ENCODE measurements at regions not wholly inside any gene's neighbourhood (a gene's known extent, or its start where the extent isn't known, plus 50 kb on each side); places are given as distances from the start of the nearest gene placed in this dataset.
A peak's percentile ranks its signal among the peaks of the same experiment; 100 is the strongest.

DNA sequence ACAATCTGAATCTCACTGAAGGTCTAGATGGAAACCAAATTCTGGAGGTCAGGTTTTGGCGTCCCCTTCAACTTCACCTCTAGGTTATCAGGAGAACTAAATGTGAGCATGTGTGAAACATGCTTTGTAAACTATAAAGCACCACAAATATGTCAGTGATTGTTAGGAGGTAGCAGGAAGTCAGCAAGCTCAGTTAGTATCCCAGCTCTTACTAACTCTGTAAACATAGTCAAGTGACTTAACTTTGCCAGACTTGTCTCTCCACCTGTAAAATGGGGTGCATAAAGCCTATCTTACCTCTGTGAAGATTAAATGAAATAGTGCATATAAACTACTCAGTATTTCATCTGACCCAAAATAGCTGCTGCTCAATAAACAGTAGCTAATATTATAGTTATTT lies 121.5 kb downstream of the INSIG2 start:
- DNase-seq: no peak
- Histone ChIP-seq H3K27me3 (peaks cover 4% of the 10 kb centered on the region), H3K4me3 (no peak overlapping the region), H3K27ac (no peak overlapping the region), H3K9me3 (replicated peaks in 1 of 3) (no peaks in the 10 kb centered on the region), H3K4me1 (replicated peaks in 1 of 2) (no peaks in the 10 kb centered on the region), H3K36me3 (replicated peaks in 1 of 2) (no peaks in the 10 kb centered on the region)
- TF ChIP-seq CTCF (IDR thresholded peaks at IDR 0.05): no peak
- TF ChIP-seq POLR2A (IDR thresholded peaks at IDR 0.05): no peak
- 70 to 83% (median 76%) methylated on average over 1 of the region's 1 CpG for WGBS, 4 donors
- intact Hi-C loops (cut with DNase I): no loop called here

- Histone ChIP-seq H3K36me3 (replicated peaks in 1 of 2) (no peaks in the 10 kb centered on the region), H3K27me3 (no peaks in the 10 kb centered on the region), H3K4me1 (replicated peaks in 1 of 2) (no peaks in the 10 kb centered on the region), H3K27ac (no peak overlapping the region), H3K4me3 (no peak overlapping the region), H3K9me3 (replicated peaks in 1 of 3) (no peaks in the 10 kb centered on the region)
- intact Hi-C loops (cut with DNase I): no loop called here
- DNase-seq: no peak
- 47 to 74% (median 64%) methylated on average over 5 of the region's 5 CpGs for WGBS, 4 donors
- no peak for TF ChIP-seq CTCF (IDR thresholded peaks at IDR 0.05)
Observed at GRCh38 chr2:118207889-118208288, 119.6 kb downstream of the INSIG2 start.

- H3K36me3 ChIP-seq (replicated peaks in 1 of 2): no peaks in the 10 kb centered on the region
- H3K27ac ChIP-seq: no peak overlapping the region
- no peak for TF ChIP-seq POLR2A (IDR thresholded peaks at IDR 0.05)
- TF ChIP-seq CTCF (IDR thresholded peaks at IDR 0.05): peak; percentile 49 to 72 (median 62)
- no peaks in the 10 kb centered on the region for H3K4me1 ChIP-seq (replicated peaks in 1 of 2)
- H3K4me3 ChIP-seq: no peak overlapping the region
- DNase-seq: peak in 6 of 7 donors; percentile 22 to 65 (median 54)
- 40 to 49% (median 46%) methylated on average over 8 of the region's 8 CpGs for WGBS, 4 donors
- H3K27me3 ChIP-seq: no peaks in the 10 kb centered on the region
- intact Hi-C loops (cut with DNase I): no loop called here
- no peaks in the 10 kb centered on the region for H3K9me3 ChIP-seq (replicated peaks in 1 of 3)
Observed at GRCh38 chr2:118202707-118203303, 114.5 kb downstream of the INSIG2 start.

- Histone ChIP-seq H3K4me3 (no peak overlapping the region), H3K27me3 (no peaks in the 10 kb centered on the region), H3K4me1 (replicated peaks in 1 of 2) (no peaks in the 10 kb centered on the region), H3K36me3 (replicated peaks in 1 of 2) (no peaks in the 10 kb centered on the region), H3K9me3 (replicated peaks in 1 of 3) (no peaks in the 10 kb centered on the region), H3K27ac (no peak overlapping the region)
- WGBS, 4 donors: 88 to 100% (median 95%) methylated on average over 1 of the region's 1 CpG
- TF ChIP-seq POLR2A (IDR thresholded peaks at IDR 0.05) (no peak), CTCF (IDR thresholded peaks at IDR 0.05) (no peak)
- no peak for DNase-seq
- intact Hi-C loops (cut with DNase I): no loop called here
Observed at GRCh38 chr2:118198268-118198667, 110.0 kb downstream of the INSIG2 start.

All from adrenal gland (tissue), 9 donors.